Lower leg skin (tissue), 3 donors: ENCODE measurements at regions not wholly inside any gene's neighbourhood (a gene's known extent, or its start where the extent isn't known, plus 50 kb on each side); places are given as distances from the start of the nearest gene placed in this dataset.

Experiments used
- POLR2A ChIP-seq, 2 donors: fragments of 450-650 bp; IDR thresholded peaks; one replicate each; pipeline ENCODE4 v1.6.1; 2016 to 2017; ENCODE audit warnings: antibody characterized with exemption in 2 of 2, mild to moderate bottlenecking in 1 of 2, moderate library complexity in 1 of 2
- TF ChIP-seq, protein P1 (sequence below), 3 donors: fragments of 450-650 bp; IDR thresholded peaks; one replicate each; pipeline ENCODE4 v1.5.1; 2016; ENCODE audit warnings: antibody characterized with exemption in 3 of 3, mild to moderate bottlenecking in 3 of 3, moderate library complexity in 2 of 3

DNA sequence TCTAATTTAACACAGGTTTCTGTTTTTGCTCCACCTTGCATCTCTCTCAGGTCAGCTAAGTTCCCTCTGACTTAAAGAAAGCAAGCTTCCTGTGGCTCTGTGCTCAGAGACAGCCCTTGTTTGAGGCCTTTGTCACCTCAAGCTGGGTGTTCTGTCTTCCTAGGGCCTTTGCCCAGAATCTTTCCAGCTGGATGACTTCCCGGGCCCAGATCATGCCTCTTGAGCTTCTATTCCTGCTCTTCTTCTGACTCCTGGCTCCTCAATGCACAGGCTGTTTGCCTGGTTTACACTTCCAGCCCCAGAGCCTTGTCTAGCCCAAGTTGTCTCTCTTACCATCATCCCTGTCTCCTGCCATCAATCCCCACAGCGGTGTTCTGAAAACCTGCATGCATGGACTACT is 300.6 kb downstream of the VPS13C start:
- TF ChIP-seq, protein P1, sequence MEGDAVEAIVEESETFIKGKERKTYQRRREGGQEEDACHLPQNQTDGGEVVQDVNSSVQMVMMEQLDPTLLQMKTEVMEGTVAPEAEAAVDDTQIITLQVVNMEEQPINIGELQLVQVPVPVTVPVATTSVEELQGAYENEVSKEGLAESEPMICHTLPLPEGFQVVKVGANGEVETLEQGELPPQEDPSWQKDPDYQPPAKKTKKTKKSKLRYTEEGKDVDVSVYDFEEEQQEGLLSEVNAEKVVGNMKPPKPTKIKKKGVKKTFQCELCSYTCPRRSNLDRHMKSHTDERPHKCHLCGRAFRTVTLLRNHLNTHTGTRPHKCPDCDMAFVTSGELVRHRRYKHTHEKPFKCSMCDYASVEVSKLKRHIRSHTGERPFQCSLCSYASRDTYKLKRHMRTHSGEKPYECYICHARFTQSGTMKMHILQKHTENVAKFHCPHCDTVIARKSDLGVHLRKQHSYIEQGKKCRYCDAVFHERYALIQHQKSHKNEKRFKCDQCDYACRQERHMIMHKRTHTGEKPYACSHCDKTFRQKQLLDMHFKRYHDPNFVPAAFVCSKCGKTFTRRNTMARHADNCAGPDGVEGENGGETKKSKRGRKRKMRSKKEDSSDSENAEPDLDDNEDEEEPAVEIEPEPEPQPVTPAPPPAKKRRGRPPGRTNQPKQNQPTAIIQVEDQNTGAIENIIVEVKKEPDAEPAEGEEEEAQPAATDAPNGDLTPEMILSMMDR (IDR thresholded peaks at IDR 0.05): no peak
- no peak for TF ChIP-seq POLR2A (IDR thresholded peaks at IDR 0.05)
